NCI-H128 (cell line): ENCODE measurements at regions not wholly inside any gene's neighbourhood (a gene's known extent, or its start where the extent isn't known, plus 50 kb on each side); places are given as distances from the start of the nearest gene placed in this dataset.

Experiments used
- DNase-seq: peaks from one replicate; lab custom pipeline; 2025; ENCODE audit not compliant: unreplicated experiment; lab: John Stamatoyannopoulos, UW

- DNase-seq: no peak
Observed at GRCh38 chr20:60962367-60963045, 289.6 kb upstream of the CDH4 start.

DNA sequence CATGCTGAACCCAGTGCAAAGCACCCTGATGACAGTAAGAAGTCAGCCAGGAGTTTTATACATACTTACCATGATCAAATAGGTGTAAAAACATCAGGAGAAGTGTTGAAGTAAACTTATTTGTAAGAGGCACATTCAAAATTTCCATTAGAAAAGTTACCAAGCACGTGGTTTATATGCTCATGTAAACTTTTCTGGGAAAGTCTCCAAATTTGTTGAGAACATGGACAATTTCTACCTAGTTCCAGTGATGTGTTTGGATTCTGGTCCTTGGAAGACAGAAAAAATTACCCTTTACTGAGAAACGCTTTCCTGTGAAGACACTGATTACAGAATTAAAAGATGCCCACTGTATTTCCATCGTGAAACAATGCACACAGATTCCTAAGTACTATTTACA is 288.9 kb upstream of the CDH4 start:
- DNase-seq: no peak

GRCh38 chr20:60964911-60965310 is 287.1 kb upstream of the CDH4 start:
- DNase-seq: no peak

- DNase-seq: no peak
Observed at GRCh38 chr20:60966031-60966430, 286.0 kb upstream of the CDH4 start.

DNA sequence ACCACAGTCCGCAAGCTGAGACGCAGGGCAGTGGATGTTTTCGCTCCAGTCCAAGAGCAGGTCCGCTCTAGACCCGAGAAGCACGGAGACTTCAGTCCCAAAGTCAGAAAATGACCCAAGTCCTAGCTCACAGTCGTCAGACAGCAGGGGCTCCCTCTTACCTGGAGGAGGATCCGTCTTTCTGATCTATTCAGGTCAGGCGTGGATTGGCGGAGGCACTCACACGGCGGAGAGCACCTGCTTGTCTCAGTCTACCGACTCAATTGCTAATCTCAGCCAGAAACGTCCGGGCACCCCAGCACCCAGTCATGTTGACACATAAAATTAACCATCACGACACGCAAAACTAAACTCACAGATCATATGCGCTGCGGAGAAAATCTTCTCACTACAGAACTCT is 285.3 kb upstream of the CDH4 start:
- DNase-seq: no peak

DNA sequence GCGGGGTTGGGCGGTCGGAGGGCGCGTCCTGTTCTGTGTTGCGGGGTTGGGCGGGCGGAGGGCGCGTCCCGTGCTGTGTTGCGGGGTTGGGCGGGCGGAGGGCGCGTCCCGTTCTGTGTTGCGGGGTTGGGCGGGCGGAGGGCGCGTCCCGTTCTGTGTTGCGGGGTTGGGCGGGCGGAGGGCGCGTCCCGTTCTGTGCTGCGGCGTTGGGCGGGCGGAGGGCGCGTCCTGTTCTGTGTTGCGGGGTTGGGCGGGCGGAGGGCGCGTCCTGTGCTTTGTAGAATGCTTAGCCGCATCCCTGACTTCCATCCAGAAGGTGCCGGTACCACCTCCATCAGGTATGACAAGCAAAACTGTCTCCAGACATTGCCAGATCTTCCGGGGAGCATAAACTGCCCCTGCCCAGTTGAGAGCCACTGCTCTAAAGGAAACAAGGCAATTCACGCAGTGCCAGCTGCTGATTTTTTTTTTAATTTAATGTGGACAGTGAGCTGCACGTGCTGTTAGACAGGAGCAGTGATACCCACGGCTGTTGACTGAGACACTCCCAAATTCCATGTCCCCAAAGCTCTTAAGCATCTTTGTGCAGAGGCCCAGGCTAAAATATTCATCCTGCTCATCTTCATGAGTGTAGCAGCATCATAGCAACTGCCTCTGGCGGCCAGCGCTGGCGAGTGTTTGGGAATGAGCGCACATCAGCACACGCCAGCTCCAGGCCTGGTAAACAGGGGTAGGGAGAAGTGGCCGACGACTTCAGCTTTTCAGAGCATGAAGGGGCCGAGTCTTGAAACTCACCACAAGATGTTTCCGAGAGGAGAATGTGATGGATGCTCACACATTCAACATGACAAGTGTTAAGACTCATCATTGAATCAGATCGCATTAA is 284.4 kb upstream of the CDH4 start:
- no peak for DNase-seq

DNA sequence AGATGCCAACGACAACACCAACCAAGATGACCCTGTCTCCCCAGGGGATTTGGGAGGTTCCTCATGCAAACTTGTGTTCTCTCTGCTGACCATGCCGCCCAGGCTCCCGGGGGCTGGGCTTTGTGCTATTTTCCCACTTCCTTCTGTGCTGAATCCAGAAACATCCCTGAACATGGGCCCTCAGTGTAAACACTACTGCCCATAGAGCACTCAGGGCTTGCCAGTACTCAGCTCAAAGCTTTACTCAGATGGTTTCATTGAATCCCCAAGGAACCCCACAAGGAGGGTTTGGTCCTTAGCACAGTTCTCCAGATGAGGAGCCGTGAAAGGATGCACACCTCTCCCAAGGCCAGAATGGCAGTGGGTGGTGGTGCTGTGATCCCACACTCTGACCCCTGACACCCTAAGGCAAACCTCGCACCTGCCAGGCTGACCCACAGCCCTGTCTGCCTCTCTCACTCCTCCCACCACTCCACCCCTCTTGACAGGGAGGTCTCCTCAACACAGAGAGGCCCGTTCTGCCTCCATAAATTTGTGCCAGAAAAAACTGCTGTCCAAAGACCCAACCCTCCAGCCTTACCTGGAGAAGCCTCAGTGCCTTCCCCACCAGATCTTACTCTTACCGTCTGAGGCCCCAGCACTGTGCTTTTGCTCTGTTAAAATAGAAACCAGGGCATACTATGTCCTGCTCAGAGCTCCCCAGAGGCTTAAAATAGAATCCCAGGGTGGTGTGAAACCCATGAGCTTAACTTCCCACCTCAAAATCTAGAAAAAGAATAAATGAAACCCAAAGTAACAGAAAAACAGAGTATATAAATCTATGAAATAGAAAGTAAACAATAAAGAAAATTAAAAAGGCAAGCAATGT is 283.0 kb upstream of the CDH4 start:
- no peak for DNase-seq

DNA sequence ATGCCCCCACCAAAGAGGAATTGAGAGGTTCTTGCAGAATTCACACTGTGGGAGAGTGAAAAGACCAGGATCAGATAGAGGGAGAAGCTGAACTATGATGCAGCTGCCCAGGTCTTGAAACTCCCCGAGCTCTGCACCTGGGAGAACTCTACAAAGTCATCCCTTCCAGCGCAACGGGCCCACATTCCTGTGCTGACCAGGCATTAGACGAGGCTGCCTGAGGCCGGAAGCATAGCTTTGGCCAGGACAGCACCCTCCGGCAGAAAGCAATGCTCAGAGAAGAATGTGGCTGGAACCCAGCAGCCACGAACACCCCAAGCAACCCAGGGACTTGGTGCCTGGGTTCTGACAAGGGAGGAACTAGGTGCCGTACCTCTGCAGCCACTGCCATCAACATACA is 281.5 kb upstream of the CDH4 start:
- DNase-seq: no peak

- no peak for DNase-seq
Observed at GRCh38 chr20:60974022-60974421, 278.0 kb upstream of the CDH4 start.

DNA sequence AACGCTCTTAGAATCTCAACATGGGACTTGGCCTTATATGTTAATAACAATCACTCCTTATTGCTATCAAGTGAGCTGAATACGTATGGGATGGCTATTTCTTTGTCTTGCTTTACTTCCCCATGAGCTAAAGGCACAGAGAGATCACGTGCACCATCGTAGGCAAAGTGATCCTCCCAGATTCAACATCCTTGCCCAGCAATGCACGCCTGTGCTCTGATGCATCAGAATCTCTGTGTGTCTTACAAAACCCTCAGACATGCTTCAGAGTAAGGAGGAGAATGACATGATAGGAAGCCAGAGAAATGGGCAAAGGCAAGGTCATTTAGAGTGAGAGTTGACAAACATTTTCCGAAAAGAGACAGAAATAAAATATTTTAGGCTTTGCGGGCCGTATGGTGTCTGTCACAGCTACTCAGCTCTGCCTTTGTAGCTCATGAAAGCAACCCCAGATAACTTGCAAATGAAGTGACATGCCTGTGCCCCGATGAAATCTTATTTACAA is 277.6 kb upstream of the CDH4 start:
- no peak for DNase-seq

- no peak for DNase-seq
Observed at GRCh38 chr20:60976139-60976538, 275.9 kb upstream of the CDH4 start.

- DNase-seq: no peak
Observed at GRCh38 chr20:60976913-60977312, 275.1 kb upstream of the CDH4 start.

- DNase-seq: no peak
Observed at GRCh38 chr20:60977901-60978300, 274.2 kb upstream of the CDH4 start.

GRCh38 chr20:60984666-60985065 is 267.4 kb upstream of the CDH4 start:
- peak; percentile 86 for DNase-seq

DNA sequence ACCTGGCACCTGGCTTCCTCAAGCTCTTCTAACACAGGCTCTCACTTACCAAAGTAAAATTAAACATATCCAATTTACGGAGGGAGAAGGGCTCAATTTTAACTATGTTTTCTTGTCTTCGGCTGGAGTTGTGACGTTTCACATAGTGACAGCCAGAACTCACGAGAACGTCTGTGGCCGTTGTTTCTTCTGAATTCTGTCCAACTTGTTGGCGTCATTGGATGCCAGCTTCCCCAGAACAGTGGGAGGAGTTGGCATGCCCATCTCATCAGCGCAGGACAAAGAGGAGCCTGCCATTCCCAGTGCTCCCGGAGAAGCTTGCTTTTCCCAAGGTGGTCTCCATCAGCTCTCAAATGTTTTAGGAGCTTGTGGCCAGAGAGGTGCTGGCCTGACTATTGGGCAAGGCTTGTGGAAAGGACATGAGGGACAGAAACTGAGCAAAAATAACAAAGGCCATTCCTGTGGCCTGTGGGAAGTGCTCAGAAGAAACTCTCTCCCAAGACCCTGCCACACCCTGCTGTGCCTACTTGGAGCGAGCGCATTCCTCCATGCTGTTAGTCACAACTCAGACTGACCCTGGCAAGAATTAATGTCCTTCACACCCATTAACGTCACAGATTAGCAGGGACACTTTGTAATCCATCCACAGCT is 265.4 kb upstream of the CDH4 start:
- DNase-seq: no peak

GRCh38 chr20:60990061-60990460 is 262.0 kb upstream of the CDH4 start:
- DNase-seq: no peak

DNA sequence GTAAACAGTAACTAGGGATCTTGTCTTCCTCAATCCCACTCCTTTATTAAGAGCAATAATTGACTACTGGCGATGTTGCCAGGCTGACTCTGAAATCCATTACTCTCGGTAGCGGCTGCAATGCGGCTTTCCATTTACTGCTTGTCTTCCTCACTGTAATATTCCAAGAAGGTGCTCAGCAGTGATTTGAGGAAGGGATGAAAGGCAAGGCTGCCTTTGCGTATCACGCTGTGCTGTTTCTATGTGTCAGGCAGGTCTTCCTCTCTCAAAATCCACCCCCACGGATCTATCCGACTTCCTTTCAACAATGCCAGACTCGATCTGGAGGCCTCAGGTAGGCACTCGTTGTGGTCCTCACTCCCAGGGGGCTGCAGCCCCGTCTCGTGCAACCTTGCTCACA is 261.4 kb upstream of the CDH4 start:
- DNase-seq: no peak

GRCh38 chr20:60993433-60994044 is 258.5 kb upstream of the CDH4 start:
- no peak for DNase-seq

GRCh38 chr20:60999250-60999649 is 252.8 kb upstream of the CDH4 start:
- no peak for DNase-seq

DNA sequence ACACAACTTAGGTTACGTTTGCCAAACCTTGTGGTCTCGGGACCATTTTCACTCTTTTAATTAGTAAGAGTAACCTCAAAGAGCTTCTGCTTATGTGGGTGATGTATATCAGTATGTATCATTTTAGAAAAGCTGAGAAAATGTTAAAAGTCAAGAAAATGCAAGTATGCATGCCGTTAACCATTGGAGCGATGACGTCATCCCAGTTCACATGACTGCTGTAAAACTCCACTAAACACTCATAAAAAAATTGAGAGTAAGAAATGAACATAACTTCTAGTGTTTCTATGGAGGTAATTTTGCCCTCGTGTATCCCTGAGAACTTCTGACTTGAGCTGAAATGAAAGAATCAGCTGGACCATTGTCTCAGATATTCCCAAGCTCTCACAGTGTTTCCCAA is 250.0 kb upstream of the CDH4 start:
- no peak for DNase-seq
